ENCODE measurements at regions not wholly inside any gene's neighbourhood (a gene's known extent, or its start where the extent isn't known, plus 50 kb on each side); places are given as distances from the start of the nearest gene placed in this dataset.
"Not testable (repeated sequence)": the region's sequence is repeated elsewhere in the genome, so short reads cannot be mapped to it uniquely, and the experiment has no call there.

DNA sequence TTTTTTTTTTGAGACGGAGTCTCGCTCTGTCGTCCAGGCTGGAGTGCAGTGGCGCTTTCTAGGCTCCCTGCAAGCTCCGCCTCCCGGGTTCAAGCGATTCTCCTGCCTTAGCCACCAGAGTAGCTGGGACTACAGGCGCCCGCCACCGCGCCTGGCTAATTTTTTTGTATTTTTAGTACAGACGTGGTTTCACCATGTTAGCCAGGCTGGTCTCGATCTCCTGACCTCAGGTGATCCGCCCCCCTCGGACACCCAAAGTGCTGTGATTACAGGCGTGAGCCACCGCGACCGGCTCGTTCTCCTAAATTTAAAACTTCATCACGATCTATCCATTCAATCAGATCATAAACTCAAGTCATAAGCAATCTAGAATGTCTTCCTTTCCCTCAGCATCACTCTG, 359.5 kb upstream of the BRINP3 start:
- TF ChIP-seq, protein P1, sequence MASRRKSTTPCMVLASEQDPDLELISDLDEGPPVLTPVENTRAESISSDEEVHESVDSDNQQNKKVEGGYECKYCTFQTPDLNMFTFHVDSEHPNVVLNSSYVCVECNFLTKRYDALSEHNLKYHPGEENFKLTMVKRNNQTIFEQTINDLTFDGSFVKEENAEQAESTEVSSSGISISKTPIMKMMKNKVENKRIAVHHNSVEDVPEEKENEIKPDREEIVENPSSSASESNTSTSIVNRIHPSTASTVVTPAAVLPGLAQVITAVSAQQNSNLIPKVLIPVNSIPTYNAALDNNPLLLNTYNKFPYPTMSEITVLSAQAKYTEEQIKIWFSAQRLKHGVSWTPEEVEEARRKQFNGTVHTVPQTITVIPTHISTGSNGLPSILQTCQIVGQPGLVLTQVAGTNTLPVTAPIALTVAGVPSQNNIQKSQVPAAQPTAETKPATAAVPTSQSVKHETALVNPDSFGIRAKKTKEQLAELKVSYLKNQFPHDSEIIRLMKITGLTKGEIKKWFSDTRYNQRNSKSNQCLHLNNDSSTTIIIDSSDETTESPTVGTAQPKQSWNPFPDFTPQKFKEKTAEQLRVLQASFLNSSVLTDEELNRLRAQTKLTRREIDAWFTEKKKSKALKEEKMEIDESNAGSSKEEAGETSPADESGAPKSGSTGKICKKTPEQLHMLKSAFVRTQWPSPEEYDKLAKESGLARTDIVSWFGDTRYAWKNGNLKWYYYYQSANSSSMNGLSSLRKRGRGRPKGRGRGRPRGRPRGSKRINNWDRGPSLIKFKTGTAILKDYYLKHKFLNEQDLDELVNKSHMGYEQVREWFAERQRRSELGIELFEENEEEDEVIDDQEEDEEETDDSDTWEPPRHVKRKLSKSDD (conservative IDR thresholded peaks at IDR 0.05; ENCODE audit: low read length), result not testable (repeated sequence)
- not testable (repeated sequence) for TF ChIP-seq C11orf30 (IDR thresholded peaks at IDR 0.05; ENCODE audit: low read depth); SP2 (IDR thresholded peaks at IDR 0.05; ENCODE audit: extremely low read depth, low read depth, low read length, poor library complexity, severe bottlenecking); SREBF1 (IDR thresholded peaks at IDR 0.05; ENCODE audit: borderline replicate concordance, low read depth, low read length); ESRRA (IDR thresholded peaks at IDR 0.05; ENCODE audit: borderline replicate concordance, low read depth); HCFC1 (IDR thresholded peaks at IDR 0.05; ENCODE audit: low read depth, low read length)
- TF ChIP-seq, protein P2, sequence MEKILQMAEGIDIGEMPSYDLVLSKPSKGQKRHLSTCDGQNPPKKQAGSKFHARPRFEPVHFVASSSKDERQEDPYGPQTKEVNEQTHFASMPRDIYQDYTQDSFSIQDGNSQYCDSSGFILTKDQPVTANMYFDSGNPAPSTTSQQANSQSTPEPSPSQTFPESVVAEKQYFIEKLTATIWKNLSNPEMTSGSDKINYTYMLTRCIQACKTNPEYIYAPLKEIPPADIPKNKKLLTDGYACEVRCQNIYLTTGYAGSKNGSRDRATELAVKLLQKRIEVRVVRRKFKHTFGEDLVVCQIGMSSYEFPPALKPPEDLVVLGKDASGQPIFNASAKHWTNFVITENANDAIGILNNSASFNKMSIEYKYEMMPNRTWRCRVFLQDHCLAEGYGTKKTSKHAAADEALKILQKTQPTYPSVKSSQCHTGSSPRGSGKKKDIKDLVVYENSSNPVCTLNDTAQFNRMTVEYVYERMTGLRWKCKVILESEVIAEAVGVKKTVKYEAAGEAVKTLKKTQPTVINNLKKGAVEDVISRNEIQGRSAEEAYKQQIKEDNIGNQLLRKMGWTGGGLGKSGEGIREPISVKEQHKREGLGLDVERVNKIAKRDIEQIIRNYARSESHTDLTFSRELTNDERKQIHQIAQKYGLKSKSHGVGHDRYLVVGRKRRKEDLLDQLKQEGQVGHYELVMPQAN (IDR thresholded peaks at IDR 0.05; ENCODE audit: borderline replicate concordance), result not testable (repeated sequence)
